Neural progenitor cell (in vitro differentiated cells): ENCODE measurements at regions not wholly inside any gene's neighbourhood (a gene's known extent, or its start where the extent isn't known, plus 50 kb on each side); places are given as distances from the start of the nearest gene placed in this dataset.

Source experiments
- DNase-seq: peaks from one replicate; pipeline ENCODE4 v3.0.0-alpha.2; 2016; ENCODE audit warnings: low spot score
- H2AFZ ChIP-seq: fragments of 200-600 bp; sonication (generic); replicated peaks from 2 replicates; pipeline ENCODE4 v1.6.1; 2016; ENCODE audit warnings: antibody characterized with exemption
- H3F3A ChIP-seq: fragments of 200-600 bp; sonication (generic); 2 replicates; pipeline ENCODE4 v1.6.1; 2016; ENCODE audit warnings: antibody characterized with exemption, low read depth
- H3K27ac ChIP-seq: fragments of 200-600 bp; sonication (generic); 2 replicates; pipeline ENCODE4 v1.5.1; 2016; ENCODE audit warnings: mild to moderate bottlenecking
- H3K27me3 ChIP-seq: fragments of 200-600 bp; sonication (generic); 2 replicates; pipeline ENCODE4 v1.6.1; 2016; ENCODE audit warnings: mild to moderate bottlenecking, moderate library complexity
- H3K36me3 ChIP-seq: fragments of 200-600 bp; sonication (generic); 2 replicates; pipeline ENCODE4 v1.5.1; 2016
- H3K4me1 ChIP-seq: fragments of 200-600 bp; sonication (generic); 2 replicates; pipeline ENCODE4 v1.6.1; 2016; ENCODE audit warnings: mixed run types
- H3K4me2 ChIP-seq: fragments of 200-600 bp; sonication (generic); 2 replicates; pipeline ENCODE4 v1.6.1; 2016
- H3K4me3 ChIP-seq: fragments of 200-600 bp; sonication (generic); 2 replicates; pipeline ENCODE4 v1.5.1; 2016
- H3K79me2 ChIP-seq: fragments of 200-600 bp; sonication (generic); 2 replicates; pipeline ENCODE4 v1.6.1; 2016; ENCODE audit warnings: low read depth
- H3K9ac ChIP-seq: fragments of 200-600 bp; sonication (generic); 2 replicates; pipeline ENCODE4 v1.6.1; 2016
- H3K9me3 ChIP-seq: fragments of 200-600 bp; sonication (generic); 2 replicates; pipeline ENCODE4 v1.5.1; 2016; ENCODE audit warnings: low read depth
- H4K20me1 ChIP-seq: fragments of 200-600 bp; sonication (generic); 2 replicates; pipeline ENCODE4 v1.6.1; 2016; ENCODE audit warnings: low read depth
- H3K27ac Mint-ChIP-seq: 3 replicates; pipeline ENCODE4 v1.8.0; 2021; ENCODE audit warnings: mixed read lengths
- H3K27me3 Mint-ChIP-seq: 2 replicates; pipeline ENCODE4 v1.8.0; 2022; ENCODE audit warnings: low read depth, mild to moderate bottlenecking, inconsistent platforms, moderate library complexity, mixed read lengths; ENCODE audit not compliant: insufficient read depth
- H3K36me3 Mint-ChIP-seq: 3 replicates; pipeline ENCODE4 v1.8.0; 2021; ENCODE audit warnings: mixed read lengths
- H3K4me1 Mint-ChIP-seq: 3 replicates; pipeline ENCODE4 v1.8.0; 2021; ENCODE audit warnings: mixed read lengths
- H3K4me3 Mint-ChIP-seq: 3 replicates; pipeline ENCODE4 v1.8.0; 2021; ENCODE audit warnings: mild to moderate bottlenecking, moderate library complexity, mixed read lengths
- H3K9me3 Mint-ChIP-seq: 3 replicates; pipeline ENCODE4 v1.8.0; 2020; ENCODE audit warnings: mixed read lengths
- EZH2 ChIP-seq: fragments of 200-600 bp; sonication (generic); IDR thresholded peaks from 2 replicates; pipeline ENCODE4 v1.6.1; 2017; ENCODE audit warnings: antibody characterized with exemption, mild to moderate bottlenecking, moderate library complexity
- EZH2phosphoT487 ChIP-seq: fragments of 200-600 bp; sonication (generic); IDR thresholded peaks from 2 replicates; pipeline ENCODE4 v1.6.1; 2017; ENCODE audit warnings: antibody characterized with exemption
- TF ChIP-seq, protein P1 (sequence below): fragments of 200-600 bp; sonication (generic); IDR thresholded peaks from 2 replicates; pipeline ENCODE4 v1.5.1; 2017; ENCODE audit warnings: antibody characterized with exemption, mild to moderate bottlenecking

DNA sequence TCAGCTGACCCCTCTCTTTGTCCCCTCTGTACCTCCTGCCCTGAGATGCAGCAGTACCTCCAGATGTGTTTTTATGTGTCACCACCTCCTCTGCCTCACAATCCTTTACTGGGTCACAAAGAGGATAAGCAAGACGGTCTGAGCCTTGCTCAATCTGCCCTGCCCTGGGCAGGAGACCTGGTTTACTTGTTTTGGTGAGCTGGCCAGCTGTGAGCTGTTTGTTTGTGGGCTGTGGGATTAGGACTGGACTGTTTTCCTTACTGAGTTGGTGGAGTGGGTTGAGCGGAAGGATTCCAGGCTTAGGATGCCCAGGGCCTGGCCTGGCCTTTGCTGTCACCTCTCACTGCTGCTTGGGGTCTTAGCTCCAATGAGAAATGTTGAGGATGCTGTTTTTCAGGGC, 299.5 kb downstream of the SRBD1 start:
- no peak overlapping the region for H3K4me3 Mint-ChIP-seq
- Histone ChIP-seq H3K4me2 (no peak overlapping the region), H3K9ac (no peak overlapping the region), H3K79me2 (no peaks in the 10 kb centered on the region), H3K36me3 (no peaks in the 10 kb centered on the region), H3K9me3 (no peaks in the 10 kb centered on the region), H3K4me1 (peaks cover 8% of the 10 kb centered on the region), H3F3A (no peaks in the 10 kb centered on the region), H3K27me3 (no peaks in the 10 kb centered on the region), H4K20me1 (no peaks in the 10 kb centered on the region), H2AFZ (no peak overlapping the region), H3K4me3 (no peak overlapping the region), H3K27ac (no peak overlapping the region)
- no peak overlapping the region for H3K27ac Mint-ChIP-seq
- TF ChIP-seq, protein P1, sequence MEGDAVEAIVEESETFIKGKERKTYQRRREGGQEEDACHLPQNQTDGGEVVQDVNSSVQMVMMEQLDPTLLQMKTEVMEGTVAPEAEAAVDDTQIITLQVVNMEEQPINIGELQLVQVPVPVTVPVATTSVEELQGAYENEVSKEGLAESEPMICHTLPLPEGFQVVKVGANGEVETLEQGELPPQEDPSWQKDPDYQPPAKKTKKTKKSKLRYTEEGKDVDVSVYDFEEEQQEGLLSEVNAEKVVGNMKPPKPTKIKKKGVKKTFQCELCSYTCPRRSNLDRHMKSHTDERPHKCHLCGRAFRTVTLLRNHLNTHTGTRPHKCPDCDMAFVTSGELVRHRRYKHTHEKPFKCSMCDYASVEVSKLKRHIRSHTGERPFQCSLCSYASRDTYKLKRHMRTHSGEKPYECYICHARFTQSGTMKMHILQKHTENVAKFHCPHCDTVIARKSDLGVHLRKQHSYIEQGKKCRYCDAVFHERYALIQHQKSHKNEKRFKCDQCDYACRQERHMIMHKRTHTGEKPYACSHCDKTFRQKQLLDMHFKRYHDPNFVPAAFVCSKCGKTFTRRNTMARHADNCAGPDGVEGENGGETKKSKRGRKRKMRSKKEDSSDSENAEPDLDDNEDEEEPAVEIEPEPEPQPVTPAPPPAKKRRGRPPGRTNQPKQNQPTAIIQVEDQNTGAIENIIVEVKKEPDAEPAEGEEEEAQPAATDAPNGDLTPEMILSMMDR, result no peak
- no peak for TF ChIP-seq EZH2
- TF ChIP-seq EZH2phosphoT487, result no peak
- peak; percentile 13 for DNase-seq
- peaks cover 11% of the 10 kb centered on the region for H3K27me3 Mint-ChIP-seq
- no peaks in the 10 kb centered on the region for H3K36me3 Mint-ChIP-seq
- H3K4me1 Mint-ChIP-seq, result peaks cover 12% of the 10 kb centered on the region
- H3K9me3 Mint-ChIP-seq, result peaks cover 8% of the 10 kb centered on the region

DNA sequence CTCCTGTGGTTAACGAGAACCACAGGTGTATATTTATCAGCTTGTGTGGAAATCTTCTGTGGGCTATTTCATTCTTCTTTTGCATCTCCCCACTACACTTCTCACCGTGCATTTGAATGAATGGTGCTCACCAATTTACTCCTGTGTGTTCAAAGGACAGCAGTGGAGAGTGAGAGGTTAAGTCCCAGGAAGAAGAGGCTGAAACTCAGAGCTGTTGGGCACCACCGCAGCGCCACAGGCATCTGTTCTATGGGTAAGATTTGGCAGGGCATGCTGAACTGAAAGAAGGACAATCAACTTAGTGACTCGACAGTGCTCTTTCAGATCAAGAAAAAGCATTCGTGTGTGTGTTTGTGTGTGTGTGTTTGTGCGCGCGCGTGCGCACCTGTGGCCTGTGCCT, 297.9 kb upstream of the SIX2 start:
- Mint-ChIP-seq H3K4me3 (no peak overlapping the region), H3K27ac (no peak overlapping the region), H3K36me3 (no peaks in the 10 kb centered on the region), H3K4me1 (peaks cover 18% of the 10 kb centered on the region), H3K27me3 (peaks cover 16% of the 10 kb centered on the region), H3K9me3 (peaks cover 8% of the 10 kb centered on the region)
- Histone ChIP-seq H3K4me3 (no peak overlapping the region), H3K27ac (no peak overlapping the region), H3F3A (no peaks in the 10 kb centered on the region), H3K9ac (no peak overlapping the region), H3K27me3 (no peaks in the 10 kb centered on the region), H3K36me3 (no peaks in the 10 kb centered on the region), H3K4me1 (peaks cover 8% of the 10 kb centered on the region), H2AFZ (no peak overlapping the region), H3K9me3 (no peaks in the 10 kb centered on the region), H3K79me2 (no peaks in the 10 kb centered on the region), H3K4me2 (peak overlapping the region; percentile 4), H4K20me1 (no peaks in the 10 kb centered on the region)
- TF ChIP-seq, protein P1, result no peak
- DNase-seq, result no peak

DNA sequence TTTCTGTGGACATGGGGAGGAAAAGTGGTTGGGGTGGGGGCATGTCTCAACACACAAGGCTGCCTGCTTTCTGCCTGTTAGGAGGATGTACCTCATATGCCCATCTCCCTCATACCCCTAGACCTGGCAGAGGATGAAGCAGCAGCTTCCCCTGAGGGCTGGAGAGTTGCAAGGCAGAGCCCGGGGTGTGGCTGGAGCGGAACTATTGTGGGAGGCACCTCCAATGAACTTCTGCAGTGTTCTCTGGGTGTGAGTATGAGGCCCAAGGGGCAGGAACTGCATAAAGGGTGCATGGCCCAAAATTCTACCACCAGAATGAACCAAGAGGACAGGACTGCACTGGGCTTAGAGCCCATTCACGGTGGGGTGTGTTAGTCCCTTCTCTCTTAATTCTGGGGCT, 296.3 kb upstream of the SIX2 start:
- no peak overlapping the region for H3K27ac ChIP-seq
- no peaks in the 10 kb centered on the region for H3K36me3 ChIP-seq
- peaks cover 8% of the 10 kb centered on the region for H3K4me1 ChIP-seq
- Mint-ChIP-seq H3K27ac (no peak overlapping the region), H3K4me3 (no peak overlapping the region), H3K4me1 (peaks cover 27% of the 10 kb centered on the region), H3K27me3 (peaks cover 13% of the 10 kb centered on the region), H3K9me3 (peaks cover 3% of the 10 kb centered on the region), H3K36me3 (no peaks in the 10 kb centered on the region)
- no peaks in the 10 kb centered on the region for H4K20me1 ChIP-seq
- H3K9me3 ChIP-seq, result no peaks in the 10 kb centered on the region
- no peaks in the 10 kb centered on the region for H3K79me2 ChIP-seq
- no peak for TF ChIP-seq EZH2phosphoT487
- TF ChIP-seq, protein P1, result no peak
- no peak for DNase-seq
- no peak overlapping the region for H3K9ac ChIP-seq
- H2AFZ ChIP-seq, result no peak overlapping the region
- H3K27me3 ChIP-seq, result no peaks in the 10 kb centered on the region
- no peak overlapping the region for H3K4me2 ChIP-seq
- no peaks in the 10 kb centered on the region for H3F3A ChIP-seq
- H3K4me3 ChIP-seq, result no peak overlapping the region
